Panc1 (cell line): ENCODE measurements at regions not wholly inside any gene's neighbourhood (a gene's known extent, or its start where the extent isn't known, plus 50 kb on each side); places are given as distances from the start of the nearest gene placed in this dataset.

ENCODE experiments used
- ATAC-seq: fragments of 200-7000 bp; cut with Tn5 transposase; 2 replicates; pipeline ENCODE4 v1.9.1; 2020; ENCODE audit warnings: mild to moderate bottlenecking, moderate library complexity
- BruUV-seq: library from RNA; stranded (reverse); fragments of 400-500 nt; replicated peaks from 2 replicates; lab custom pipeline; 2021; lab: Mats Ljungman, UMichigan
- CTCF ChIA-PET: fragments of 300-600 bp; sonication (Branson Sonifier 250); formaldehyde crosslinking; loops from one replicate; lab custom pipeline; 2022; ENCODE audit warnings: antibody characterized with exemption; lab: Charles Lee
- POLR2A ChIA-PET: fragments of 300-600 bp; sonication (Branson Sonifier 250); formaldehyde crosslinking; loops from one replicate; lab custom pipeline; 2022; ENCODE audit warnings: antibody characterized with exemption; lab: Charles Lee
- DNase-seq: peaks from one replicate; pipeline ENCODE4 v3.0.0-alpha.2; 2010; ENCODE audit warnings: low read depth, low spot score
- H3K27ac ChIP-seq: 2 replicates; pipeline ENCODE4 v1.5.1; 2011; ENCODE audit warnings: mild to moderate bottlenecking, low read length, inconsistent platforms
- H3K27me3 ChIP-seq: fragments of 200-500 bp; sonication (Bioruptor generic); 2 replicates; pipeline ENCODE4 v1.6.0; 2014; ENCODE audit warnings: low read length, inconsistent platforms; ENCODE audit not compliant: control insufficient read depth, insufficient read depth
- H3K36me3 ChIP-seq: fragments of 200-500 bp; sonication (Bioruptor generic); 2 replicates; pipeline ENCODE4 v1.5.1; 2014; ENCODE audit warnings: inconsistent platforms, mild to moderate bottlenecking, low read length, moderate library complexity; ENCODE audit not compliant: control insufficient read depth, insufficient read depth
- H3K4me1 ChIP-seq: 2 replicates; pipeline ENCODE4 v1.5.1; 2011; ENCODE audit warnings: inconsistent platforms, mild to moderate bottlenecking, low read length, moderate library complexity; ENCODE audit not compliant: control insufficient read depth, insufficient read depth
- H3K4me3 ChIP-seq, 2 experiments: 2 replicates each; pipeline ENCODE4 v1.5.1; 2011 to 2012; ENCODE audit warnings: low read depth in 2 of 2, low read length in 2 of 2, mild to moderate bottlenecking in 2 of 2, inconsistent platforms in 1 of 2, moderate library complexity in 1 of 2
- H3K9me3 ChIP-seq: fragments of 200-500 bp; sonication (Bioruptor generic); 2 replicates; pipeline ENCODE4 v1.5.1; 2014; ENCODE audit warnings: low read depth, mild to moderate bottlenecking, inconsistent platforms, low read length, moderate library complexity; ENCODE audit not compliant: control insufficient read depth, insufficient read depth
- CTCF ChIP-seq: fragments of 450-650 bp; IDR thresholded peaks from 2 replicates; pipeline ENCODE4 v1.5.1; 2017; ENCODE audit warnings: mild to moderate bottlenecking
- POLR2AphosphoS5 ChIP-seq: IDR thresholded peaks from 2 replicates; pipeline ENCODE4 v1.6.1; 2012; ENCODE audit warnings: mild to moderate bottlenecking, low read depth, low read length, moderate library complexity
- SIN3A ChIP-seq: IDR thresholded peaks from 2 replicates; pipeline ENCODE4 v1.6.1; 2012; ENCODE audit warnings: low read depth, mild to moderate bottlenecking, low read length, moderate library complexity, borderline replicate concordance; ENCODE audit not compliant: insufficient read depth
- TCF7L2 ChIP-seq: IDR thresholded peaks from 2 replicates; pipeline ENCODE4 v1.6.1; 2011; ENCODE audit warnings: mild to moderate bottlenecking, low read depth, low read length, inconsistent platforms
- in situ Hi-C: cut with HindIII; loops from 2 replicates; pipeline ENCODE4 v1.10.0; 2016; ENCODE audit warnings: low sequenced_read_pairs, low pct_unique_long_range_greater_than_20kb
- intact Hi-C: fragments of 100-400 bp; cut with micrococcal nuclease; formaldehyde crosslinking; loops from one replicate; pipeline ENCODE4 v1.10.0; 2022; ENCODE audit not compliant: unreplicated experiment
- TF ChIP-seq, protein P1 (sequence below), 2 experiments: IDR thresholded peaks; 2 replicates each; pipeline ENCODE4 v1.6.1; 2011 to 2012; ENCODE audit warnings: low read depth in 2 of 2, control low read depth in 1 of 2, low read length in 1 of 2, mild to moderate bottlenecking in 1 of 2, moderate library complexity in 1 of 2; ENCODE audit not compliant: insufficient read depth in 1 of 2

- ATAC-seq (no peak), DNase-seq (no peak)
- ChIA-PET POLR2A (no interaction called here), CTCF (no interaction called here)
- Histone ChIP-seq H3K27me3 (no peaks in the 10 kb centered on the region), H3K4me3 (no peak overlapping the region), H3K36me3 (no peaks in the 10 kb centered on the region), H3K27ac (no peak overlapping the region), H3K9me3 (no peaks in the 10 kb centered on the region), H3K4me1 (no peaks in the 10 kb centered on the region)
- BruUV-seq, result no TSS peak
- intact Hi-C loops, result no loop called here
- in situ Hi-C loops, result no loop called here
- TF ChIP-seq SIN3A (no peak), CTCF (no peak), TCF7L2 (no peak), POLR2AphosphoS5 (no peak)
- TF ChIP-seq, protein P1, sequence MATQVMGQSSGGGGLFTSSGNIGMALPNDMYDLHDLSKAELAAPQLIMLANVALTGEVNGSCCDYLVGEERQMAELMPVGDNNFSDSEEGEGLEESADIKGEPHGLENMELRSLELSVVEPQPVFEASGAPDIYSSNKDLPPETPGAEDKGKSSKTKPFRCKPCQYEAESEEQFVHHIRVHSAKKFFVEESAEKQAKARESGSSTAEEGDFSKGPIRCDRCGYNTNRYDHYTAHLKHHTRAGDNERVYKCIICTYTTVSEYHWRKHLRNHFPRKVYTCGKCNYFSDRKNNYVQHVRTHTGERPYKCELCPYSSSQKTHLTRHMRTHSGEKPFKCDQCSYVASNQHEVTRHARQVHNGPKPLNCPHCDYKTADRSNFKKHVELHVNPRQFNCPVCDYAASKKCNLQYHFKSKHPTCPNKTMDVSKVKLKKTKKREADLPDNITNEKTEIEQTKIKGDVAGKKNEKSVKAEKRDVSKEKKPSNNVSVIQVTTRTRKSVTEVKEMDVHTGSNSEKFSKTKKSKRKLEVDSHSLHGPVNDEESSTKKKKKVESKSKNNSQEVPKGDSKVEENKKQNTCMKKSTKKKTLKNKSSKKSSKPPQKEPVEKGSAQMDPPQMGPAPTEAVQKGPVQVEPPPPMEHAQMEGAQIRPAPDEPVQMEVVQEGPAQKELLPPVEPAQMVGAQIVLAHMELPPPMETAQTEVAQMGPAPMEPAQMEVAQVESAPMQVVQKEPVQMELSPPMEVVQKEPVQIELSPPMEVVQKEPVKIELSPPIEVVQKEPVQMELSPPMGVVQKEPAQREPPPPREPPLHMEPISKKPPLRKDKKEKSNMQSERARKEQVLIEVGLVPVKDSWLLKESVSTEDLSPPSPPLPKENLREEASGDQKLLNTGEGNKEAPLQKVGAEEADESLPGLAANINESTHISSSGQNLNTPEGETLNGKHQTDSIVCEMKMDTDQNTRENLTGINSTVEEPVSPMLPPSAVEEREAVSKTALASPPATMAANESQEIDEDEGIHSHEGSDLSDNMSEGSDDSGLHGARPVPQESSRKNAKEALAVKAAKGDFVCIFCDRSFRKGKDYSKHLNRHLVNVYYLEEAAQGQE (IDR thresholded peaks at IDR 0.05; ENCODE audit: insufficient read depth in 1 of 2, low read depth in 2 of 2, low read length in 1 of 2), result no peak
Observed at GRCh38 chr2:144143294-144144151, 376.4 kb downstream of the ZEB2 start.

DNA sequence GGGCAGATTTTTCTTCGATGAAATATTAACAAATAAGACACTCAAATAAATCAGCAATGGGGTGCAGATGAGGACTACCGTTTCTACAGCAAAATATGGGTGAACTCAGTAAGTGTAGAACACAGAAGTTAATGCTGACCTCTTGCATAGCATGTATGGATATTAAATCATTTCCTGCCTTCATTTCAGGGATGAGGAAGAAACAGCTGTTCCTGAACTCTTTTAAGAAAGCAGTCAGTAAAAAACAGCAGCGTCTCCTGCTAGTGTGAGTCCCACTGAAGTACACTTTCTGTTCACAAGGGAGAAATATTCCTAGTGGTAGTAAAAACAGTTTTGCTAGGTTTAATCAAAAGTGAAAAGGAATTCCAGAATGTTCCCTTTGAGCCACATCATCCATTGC, 379.0 kb downstream of the ZEB2 start:
- in situ Hi-C loops, result no loop called here
- H3K9me3 ChIP-seq, result no peaks in the 10 kb centered on the region
- no peak overlapping the region for H3K27ac ChIP-seq
- intact Hi-C loops, result no loop called here
- no peaks in the 10 kb centered on the region for H3K36me3 ChIP-seq
- TF ChIP-seq CTCF, result no peak
- no peak for TF ChIP-seq TCF7L2
- TF ChIP-seq POLR2AphosphoS5, result no peak
- TF ChIP-seq, protein P1 (IDR thresholded peaks at IDR 0.05; ENCODE audit: insufficient read depth in 1 of 2, low read depth in 2 of 2, low read length in 1 of 2), result no peak
- TF ChIP-seq SIN3A, result no peak
- CTCF ChIA-PET, result no interaction called here
- H3K4me3 ChIP-seq, result no peak overlapping the region
- ATAC-seq, result no peak
- H3K4me1 ChIP-seq, result no peaks in the 10 kb centered on the region
- no TSS peak for BruUV-seq
- POLR2A ChIA-PET, result no interaction called here
- DNase-seq, result no peak
- no peaks in the 10 kb centered on the region for H3K27me3 ChIP-seq
